Breast epithelium (tissue), 4 donors: ENCODE measurements at regions not wholly inside any gene's neighbourhood (a gene's known extent, or its start where the extent isn't known, plus 50 kb on each side); places are given as distances from the start of the nearest gene placed in this dataset.

Source experiments
- DNase-seq, 2 donors: peaks; one replicate each; pipeline ENCODE4 v3.0.0-alpha.2; 2019; ENCODE audit warnings: low spot score in 2 of 2
- H3K27ac ChIP-seq, 2 donors: fragments of 200-600 bp; sonication (generic) in 1 of 2; one replicate each; pipeline ENCODE4 v1.5.1; 2016 to 2019; ENCODE audit warnings: mild to moderate bottlenecking in 1 of 2
- H3K27me3 ChIP-seq, 2 donors: fragments of 200-600 bp; sonication (generic) in 1 of 2; one replicate each; pipeline versions ENCODE4 v1.5.1 to v1.6.0; 2017 to 2019; ENCODE audit warnings: control low read depth in 1 of 2, mild to moderate bottlenecking in 1 of 2
- H3K36me3 ChIP-seq: fragments of 200-600 bp; one replicate; pipeline ENCODE4 v1.5.1; 2019
- H3K4me1 ChIP-seq, 2 donors: fragments of 200-600 bp; sonication (generic); one replicate each; pipeline ENCODE4 v1.5.1; 2016 to 2019; ENCODE audit warnings: control low read depth in 1 of 2
- H3K4me3 ChIP-seq, 3 donors: fragments of 200-600 bp; sonication (generic); 1 replicate in 2 of 3; 2 replicates in 1 of 3; pipeline ENCODE4 v1.5.1; 2016 to 2019; ENCODE audit warnings: mild to moderate bottlenecking in 3 of 3, moderate library complexity in 2 of 3
- H3K9me3 ChIP-seq, 2 donors: fragments of 200-600 bp; sonication (generic) in 1 of 2; one replicate each; pipeline ENCODE4 v1.5.1; 2016 to 2019; ENCODE audit warnings: control low read depth in 1 of 2
- CTCF ChIP-seq, 3 donors: fragments of 450-650 bp; IDR thresholded peaks; one replicate each; pipeline ENCODE4 v1.5.1; 2016 to 2017; ENCODE audit warnings: antibody characterized with exemption in 3 of 3, mild to moderate bottlenecking in 3 of 3, moderate library complexity in 3 of 3
- POLR2A ChIP-seq: fragments of 450-650 bp; IDR thresholded peaks from one replicate; pipeline ENCODE4 v1.6.1; 2016; ENCODE audit warnings: antibody characterized with exemption, mild to moderate bottlenecking, moderate library complexity
- POLR2AphosphoS5 ChIP-seq, 3 donors: sonication (generic); formaldehyde crosslinking; IDR thresholded peaks; one replicate each; pipeline ENCODE4 v1.6.1; 2017; ENCODE audit warnings: antibody characterized with exemption in 3 of 3
- intact Hi-C: fragments of 100-400 bp; cut with DNase I; formaldehyde crosslinking; loops from one replicate; pipeline ENCODE4 v1.15.1; 2023; ENCODE audit warnings: low total_unique reads

- TF ChIP-seq POLR2A (no peak), POLR2AphosphoS5 (IDR thresholded peaks at IDR 0.05) (no peak), CTCF (IDR thresholded peaks at IDR 0.05) (no peak)
- H3K4me3 ChIP-seq: no peak overlapping the region
- no peaks in the 10 kb centered on the region for H3K9me3 ChIP-seq
- no peaks in the 10 kb centered on the region for H3K4me1 ChIP-seq
- DNase-seq: no peak
- no peak overlapping the region for H3K27ac ChIP-seq
- intact Hi-C loops: no loop called here
- no peaks in the 10 kb centered on the region for H3K27me3 ChIP-seq
- H3K36me3 ChIP-seq: no peaks in the 10 kb centered on the region
These were observed 96.2 kb upstream of the DUSP5 start for GRCh38 chr10:110401401-110402076.

- no peak overlapping the region for H3K4me3 ChIP-seq
- no peaks in the 10 kb centered on the region for H3K36me3 ChIP-seq
- DNase-seq: no peak
- H3K27me3 ChIP-seq: no peaks in the 10 kb centered on the region
- intact Hi-C loops: no loop called here
- H3K27ac ChIP-seq: no peak overlapping the region
- TF ChIP-seq POLR2AphosphoS5 (IDR thresholded peaks at IDR 0.05) (no peak), CTCF (IDR thresholded peaks at IDR 0.05) (no peak), POLR2A (no peak)
- no peaks in the 10 kb centered on the region for H3K4me1 ChIP-seq
- H3K9me3 ChIP-seq: no peaks in the 10 kb centered on the region
These were observed 95.7 kb upstream of the DUSP5 start for GRCh38 chr10:110402077-110402416.

- no peaks in the 10 kb centered on the region for H3K4me1 ChIP-seq
- no peak overlapping the region for H3K4me3 ChIP-seq
- H3K27me3 ChIP-seq: no peaks in the 10 kb centered on the region
- intact Hi-C loops: no loop called here
- no peak for DNase-seq
- no peaks in the 10 kb centered on the region for H3K9me3 ChIP-seq
- H3K27ac ChIP-seq: no peak overlapping the region
- no peak for TF ChIP-seq POLR2A
- no peak for TF ChIP-seq CTCF (IDR thresholded peaks at IDR 0.05)
- no peak for TF ChIP-seq POLR2AphosphoS5 (IDR thresholded peaks at IDR 0.05)
- no peaks in the 10 kb centered on the region for H3K36me3 ChIP-seq
These were observed 94.1 kb upstream of the DUSP5 start for GRCh38 chr10:110403593-110403992.

GRCh38 chr10:110404413-110404812 lies 93.3 kb upstream of the DUSP5 start:
- Histone ChIP-seq H3K36me3 (no peaks in the 10 kb centered on the region), H3K27me3 (no peaks in the 10 kb centered on the region), H3K27ac (no peak overlapping the region), H3K9me3 (no peaks in the 10 kb centered on the region), H3K4me1 (no peaks in the 10 kb centered on the region), H3K4me3 (no peak overlapping the region)
- DNase-seq: no peak
- intact Hi-C loops: no loop called here
- TF ChIP-seq POLR2AphosphoS5 (IDR thresholded peaks at IDR 0.05) (no peak), CTCF (IDR thresholded peaks at IDR 0.05) (no peak), POLR2A (no peak)

GRCh38 chr10:110404825-110405224 lies 92.9 kb upstream of the DUSP5 start:
- TF ChIP-seq CTCF (IDR thresholded peaks at IDR 0.05) (no peak), POLR2A (no peak), POLR2AphosphoS5 (IDR thresholded peaks at IDR 0.05) (no peak)
- intact Hi-C loops: no loop called here
- no peak for DNase-seq

More at GRCh38 chr10:110404825-110405224, 92.9 kb upstream of the DUSP5 start:
- no peaks in the 10 kb centered on the region for H3K27me3 ChIP-seq
- H3K9me3 ChIP-seq: no peaks in the 10 kb centered on the region
- H3K36me3 ChIP-seq: no peaks in the 10 kb centered on the region
- no peak overlapping the region for H3K27ac ChIP-seq
- H3K4me3 ChIP-seq: no peak overlapping the region
- H3K4me1 ChIP-seq: no peaks in the 10 kb centered on the region
